NCI-H446 treated with DMSO at 0.1 percent for 48 hours (cell line): ENCODE measurements at regions not wholly inside any gene's neighbourhood (a gene's known extent, or its start where the extent isn't known, plus 50 kb on each side); places are given as distances from the start of the nearest gene placed in this dataset.
"Not testable (repeated sequence)": the region's sequence is repeated elsewhere in the genome, so short reads cannot be mapped to it uniquely, and the experiment has no call there.

Experiments used
- DNase-seq: peaks from one replicate; lab custom pipeline; 2025; lab: John Stamatoyannopoulos, UW

- DNase-seq: no peak
Measured at GRCh38 chr3:20736287-20736852, 550.4 kb upstream of the SGO1 start.

- DNase-seq: no peak
Measured at GRCh38 chr3:20729185-20729584, 543.2 kb upstream of the SGO1 start.

GRCh38 chr3:20726786-20727185 lies 540.8 kb upstream of the SGO1 start:
- DNase-seq: no peak

- DNase-seq: no peak
Measured at GRCh38 chr3:20724241-20724640, 538.2 kb upstream of the SGO1 start.

GRCh38 chr3:20716425-20716824 lies 530.4 kb upstream of the SGO1 start:
- not testable (repeated sequence) for DNase-seq

- DNase-seq: peak; percentile 53
Measured at GRCh38 chr3:20701641-20702040, 515.6 kb upstream of the SGO1 start.

- DNase-seq: peak; percentile 84
Measured at GRCh38 chr3:20700714-20701113, 514.7 kb upstream of the SGO1 start.

- no peak for DNase-seq
Measured at GRCh38 chr3:20698896-20699295, 512.9 kb upstream of the SGO1 start.

GRCh38 chr3:20696388-20697150 lies 510.6 kb upstream of the SGO1 start:
- no peak for DNase-seq

- no peak for DNase-seq
Measured at GRCh38 chr3:20692675-20693074, 506.7 kb upstream of the SGO1 start.

- DNase-seq: no peak
Measured at GRCh38 chr3:20683910-20684309, 497.9 kb upstream of the SGO1 start.

GRCh38 chr3:20682573-20682972 lies 496.6 kb upstream of the SGO1 start:
- no peak for DNase-seq

- DNase-seq: no peak
Measured at GRCh38 chr3:20680990-20681628, 495.1 kb upstream of the SGO1 start.

- no peak for DNase-seq
Measured at GRCh38 chr3:20673866-20674265, 487.9 kb upstream of the SGO1 start.

- peak; percentile 60 for DNase-seq
Measured at GRCh38 chr3:20669675-20670074, 483.7 kb upstream of the SGO1 start.

GRCh38 chr3:20669184-20669583 lies 483.2 kb upstream of the SGO1 start:
- DNase-seq: peak; percentile 85

GRCh38 chr3:20668411-20668810 lies 482.4 kb upstream of the SGO1 start:
- peak; percentile 74 for DNase-seq

GRCh38 chr3:20666091-20666490 lies 480.1 kb upstream of the SGO1 start:
- no peak for DNase-seq

- DNase-seq: no peak
Measured at GRCh38 chr3:20658491-20658890, 472.5 kb upstream of the SGO1 start.

- no peak for DNase-seq
Measured at GRCh38 chr3:20657560-20657959, 471.6 kb upstream of the SGO1 start.

GRCh38 chr3:20652231-20652986 lies 466.4 kb upstream of the SGO1 start:
- DNase-seq: no peak

- DNase-seq: no peak
Measured at GRCh38 chr3:20648921-20649381, 462.9 kb upstream of the SGO1 start.

GRCh38 chr3:20648294-20648693 lies 462.3 kb upstream of the SGO1 start:
- DNase-seq: no peak
